Stimulated activated CD8-positive, alpha-beta memory T cell treated with anti-CD3 and anti-CD28 coated beads, Interleukin-15, amount 100 ng/mL, for 48 hours (primary cell): ENCODE measurements at regions not wholly inside any gene's neighbourhood (a gene's known extent, or its start where the extent isn't known, plus 50 kb on each side); places are given as distances from the start of the nearest gene placed in this dataset.

Experiments
- DNase-seq, 2 donors: peaks; one replicate each; pipeline ENCODE4 v3.0.0-alpha.2; 2020; ENCODE audit warnings: low read depth in 2 of 2

- DNase-seq: no peak
These were observed 96.5 kb upstream of the VASH1 start for GRCh38 chr14:76664790-76665189.

GRCh38 chr14:76666746-76667145 lies 94.5 kb upstream of the VASH1 start:
- DNase-seq: no peak

- no peak for DNase-seq
These were observed 91.5 kb upstream of the VASH1 start for GRCh38 chr14:76669770-76670169.

GRCh38 chr14:76672123-76672522 lies 89.1 kb upstream of the VASH1 start:
- DNase-seq: no peak

GRCh38 chr14:76673261-76673660 lies 88.0 kb upstream of the VASH1 start:
- DNase-seq: no peak

- no peak for DNase-seq
These were observed 86.2 kb upstream of the VASH1 start for GRCh38 chr14:76675046-76675445.

GRCh38 chr14:76676539-76676938 lies 84.7 kb upstream of the VASH1 start:
- no peak for DNase-seq

- no peak for DNase-seq
These were observed 83.6 kb upstream of the VASH1 start for GRCh38 chr14:76677534-76678145.

GRCh38 chr14:76678244-76678800 lies 82.9 kb upstream of the VASH1 start:
- no peak for DNase-seq

GRCh38 chr14:76682367-76682766 lies 78.9 kb upstream of the VASH1 start:
- DNase-seq: no peak

- no peak for DNase-seq
These were observed 74.6 kb upstream of the VASH1 start for GRCh38 chr14:76686646-76687045.

- no peak for DNase-seq
These were observed 73.5 kb upstream of the VASH1 start for GRCh38 chr14:76687611-76688382.

- DNase-seq: no peak
These were observed 72.9 kb upstream of the VASH1 start for GRCh38 chr14:76688383-76688671.

- DNase-seq: no peak
These were observed 70.7 kb upstream of the VASH1 start for GRCh38 chr14:76690502-76691105.

GRCh38 chr14:76694106-76694505 lies 67.2 kb upstream of the VASH1 start:
- DNase-seq: no peak

- no peak for DNase-seq
These were observed 65.9 kb upstream of the VASH1 start for GRCh38 chr14:76695263-76695920.

GRCh38 chr14:76696361-76696760 lies 64.9 kb upstream of the VASH1 start:
- no peak for DNase-seq

- no peak for DNase-seq
These were observed 64.5 kb upstream of the VASH1 start for GRCh38 chr14:76696791-76697190.

- DNase-seq: no peak
These were observed 63.9 kb upstream of the VASH1 start for GRCh38 chr14:76697246-76697905.

- DNase-seq: no peak
These were observed 63.1 kb upstream of the VASH1 start for GRCh38 chr14:76698191-76698590.

GRCh38 chr14:76698631-76699030 lies 62.6 kb upstream of the VASH1 start:
- no peak for DNase-seq
